GM12878 (cell line): ENCODE measurements at regions not wholly inside any gene's neighbourhood (a gene's known extent, or its start where the extent isn't known, plus 50 kb on each side); places are given as distances from the start of the nearest gene placed in this dataset.

Experiments
- ATAC-seq: fragments of 200-7000 bp; cut with Tn5 transposase; 3 replicates; pipeline ENCODE4 v1.9.1; 2020; ENCODE audit warnings: mild to moderate bottlenecking, moderate library complexity
- BruUV-seq: library from RNA; stranded (reverse); fragments of 400-500 nt; replicated peaks from 2 replicates; lab custom pipeline; 2021; lab: Mats Ljungman, UMichigan
- CTCF ChIA-PET: fragments of 300-600 bp; sonication (Branson Sonifier 250); formaldehyde crosslinking; extraction: SDS; loops from one replicate; lab custom pipeline; 2021; ENCODE audit warnings: inconsistent platforms; lab: Yijun Ruan, JAX
- POLR2A ChIA-PET: fragments of 350-600 bp; formaldehyde crosslinking; extraction: SDS; loops from one replicate; lab custom pipeline; 2021; ENCODE audit warnings: inconsistent platforms; lab: Charles Lee
- RAD21 ChIA-PET: fragments of 300-600 bp; sonication (Branson Sonifier 250); formaldehyde crosslinking; loops from one replicate; lab custom pipeline; 2023; ENCODE audit warnings: antibody characterized with exemption; ENCODE audit not compliant: unreplicated experiment; lab: Charles Lee
- SMC1A ChIA-PET: fragments of 300-600 bp; sonication (Branson Sonifier 250); formaldehyde crosslinking; loops from one replicate; lab custom pipeline; 2023; ENCODE audit not compliant: unreplicated experiment, uncharacterized antibody; lab: Charles Lee
- DNase-seq: peaks from one replicate; pipeline ENCODE4 v3.0.0-alpha.2; 2011; ENCODE audit warnings: low read depth, low spot score
- FAIRE-seq: peaks from 3 replicates; lab custom pipeline; 2011; peaks lifted over from hg19 to GRCh38; lab: Jason Lieb, UNC
- H2AFZ ChIP-seq: 2 replicates; pipeline ENCODE4 v1.6.0; 2011; ENCODE audit warnings: low read depth, low read length, control low read depth; ENCODE audit not compliant: control insufficient read depth
- H3K27ac ChIP-seq: 2 replicates; pipeline ENCODE4 v1.5.1; 2011; ENCODE audit warnings: control low read depth; ENCODE audit not compliant: control insufficient read depth, insufficient read depth
- H3K27me3 ChIP-seq, 2 experiments: replicated peaks in 1 of 2; 2 replicates each; pipeline versions ENCODE4 v1.6.0 to v1.6.1; 2011; ENCODE audit warnings: low read length in 1 of 2; ENCODE audit not compliant: control insufficient read depth in 2 of 2, insufficient read depth in 2 of 2
- H3K36me3 ChIP-seq, 2 experiments: 2 replicates each; pipeline ENCODE4 v1.5.1; 2011; ENCODE audit warnings: low read length in 1 of 2; ENCODE audit not compliant: control insufficient read depth in 2 of 2, insufficient read depth in 2 of 2
- H3K4me1 ChIP-seq: 2 replicates; pipeline ENCODE4 v1.6.1; 2011; ENCODE audit warnings: mild to moderate bottlenecking, low read length, moderate library complexity, mixed read lengths; ENCODE audit not compliant: control insufficient read depth, insufficient read depth
- H3K4me2 ChIP-seq: 2 replicates; pipeline ENCODE4 v1.6.0; 2011; ENCODE audit warnings: control low read depth; ENCODE audit not compliant: control insufficient read depth, insufficient read depth
- H3K4me3 ChIP-seq: fragments of 200-600 bp; sonication (generic); 2 replicates; pipeline ENCODE4 v1.5.1; 2016
- H3K79me2 ChIP-seq: 2 replicates; pipeline ENCODE4 v1.6.0; 2011; ENCODE audit warnings: low read length; ENCODE audit not compliant: control insufficient read depth, insufficient read depth
- H3K9ac ChIP-seq: 2 replicates; pipeline ENCODE4 v1.8.0; 2011; ENCODE audit warnings: low read length, control low read depth, mixed read lengths; ENCODE audit not compliant: control insufficient read depth, insufficient read depth
- H3K9me3 ChIP-seq: replicated peaks from 3 replicates; pipeline ENCODE4 v1.5.1; 2011; ENCODE audit warnings: mild to moderate bottlenecking, low read length; ENCODE audit not compliant: control insufficient read depth, insufficient read depth
- H4K20me1 ChIP-seq: 2 replicates; pipeline ENCODE4 v1.6.0; 2011; ENCODE audit not compliant: control insufficient read depth, insufficient read depth
- CHD2 ChIP-seq: IDR thresholded peaks from 2 replicates; pipeline ENCODE4 v1.6.1; 2011; ENCODE audit warnings: low read depth, low read length, improper control_type of control experiment, borderline replicate concordance
- DPF2 ChIP-seq: fragments of 450-650 bp; IDR thresholded peaks from 2 replicates; pipeline ENCODE4 v1.6.1; 2017; ENCODE audit warnings: mild to moderate bottlenecking
- EGR1 ChIP-seq, 2 experiments: IDR thresholded peaks; 1 replicate in 1 of 2; 2 replicates in 1 of 2; pipeline ENCODE4 v1.6.1; 2011 to 2012; ENCODE audit warnings: low read depth in 2 of 2, low read length in 2 of 2, borderline replicate concordance in 1 of 2, mild to moderate bottlenecking in 1 of 2, moderate library complexity in 1 of 2
- ETV6 ChIP-seq, 2 experiments: fragments of 450-650 bp in 1 of 2; IDR thresholded peaks in 1 of 2; conservative IDR thresholded peaks in 1 of 2; 2 replicates each; pipeline ENCODE4 v1.6.1; 2014; ENCODE audit warnings: antibody characterized with exemption in 1 of 2, borderline replicate concordance in 1 of 2, low read depth in 1 of 2, mild to moderate bottlenecking in 1 of 2, moderate library complexity in 1 of 2
- JUND ChIP-seq: IDR thresholded peaks from 2 replicates; pipeline ENCODE4 v1.6.1; 2012; ENCODE audit warnings: low read depth, mild to moderate bottlenecking, low read length, improper control_type of control experiment, moderate library complexity
- LARP7 ChIP-seq: fragments of 450-650 bp; IDR thresholded peaks from 2 replicates; pipeline ENCODE4 v1.6.1; 2017; ENCODE audit warnings: mild to moderate bottlenecking
- MYC ChIP-seq: IDR thresholded peaks from 2 replicates; pipeline ENCODE4 v1.6.1; 2011; ENCODE audit warnings: mild to moderate bottlenecking, low read length, moderate library complexity, inconsistent platforms; ENCODE audit not compliant: insufficient read depth, insufficient replicate concordance, insufficient read length, severe bottlenecking
- POLR2AphosphoS2 ChIP-seq: IDR thresholded peaks from 2 replicates; pipeline ENCODE4 v1.6.1; 2011; ENCODE audit warnings: low read depth, mild to moderate bottlenecking, low read length, improper control_type of control experiment, moderate library complexity
- RAD51 ChIP-seq: fragments of 450-650 bp; IDR thresholded peaks from 2 replicates; pipeline ENCODE4 v1.6.1; 2016; ENCODE audit warnings: moderate library complexity, mild to moderate bottlenecking, inconsistent platforms
- SREBF1 ChIP-seq: IDR thresholded peaks from 2 replicates; pipeline ENCODE4 v1.6.1; 2012; ENCODE audit warnings: mild to moderate bottlenecking, low read length
- SUZ12 ChIP-seq: fragments of 200-600 bp; sonication (generic); IDR thresholded peaks from one replicate; pipeline ENCODE4 v1.6.1; 2018; ENCODE audit warnings: antibody characterized with exemption, mild to moderate bottlenecking; ENCODE audit not compliant: unreplicated experiment
- WGBS: methylation state at CpG from one replicate; pipeline ENCODE4 v1.1.6; 2016; ENCODE audit warnings: low lambda C conversion rate; ENCODE audit not compliant: insufficient replicate concordance, insufficient coverage; ENCODE audit errors: missing lambda C conversion rate; 5-methylcytosine and 5-hydroxymethylcytosine counted together
- in situ Hi-C: fragments of 300-500 bp; cut with MboI; formaldehyde crosslinking; loops from 9 replicates; pipeline ENCODE4 v1.14.3; 2018; ENCODE audit warnings: mixed read lengths
- intact Hi-C: fragments of 100-400 bp; cut with micrococcal nuclease; formaldehyde crosslinking; loops from one replicate; pipeline ENCODE4 v1.14.2; 2022; ENCODE audit not compliant: unreplicated experiment
- TF ChIP-seq, protein P1 (sequence below): fragments of 150-350 bp; IDR thresholded peaks from 2 replicates; pipeline ENCODE4 v1.6.1; 2014; ENCODE audit warnings: mild to moderate bottlenecking, low read depth, low read length
- TF ChIP-seq, protein P2 (sequence below): IDR thresholded peaks from 2 replicates; pipeline ENCODE4 v1.6.1; 2011; ENCODE audit warnings: low read depth, mild to moderate bottlenecking, low read length, moderate library complexity, borderline replicate concordance; ENCODE audit errors: extremely low read depth

DNA sequence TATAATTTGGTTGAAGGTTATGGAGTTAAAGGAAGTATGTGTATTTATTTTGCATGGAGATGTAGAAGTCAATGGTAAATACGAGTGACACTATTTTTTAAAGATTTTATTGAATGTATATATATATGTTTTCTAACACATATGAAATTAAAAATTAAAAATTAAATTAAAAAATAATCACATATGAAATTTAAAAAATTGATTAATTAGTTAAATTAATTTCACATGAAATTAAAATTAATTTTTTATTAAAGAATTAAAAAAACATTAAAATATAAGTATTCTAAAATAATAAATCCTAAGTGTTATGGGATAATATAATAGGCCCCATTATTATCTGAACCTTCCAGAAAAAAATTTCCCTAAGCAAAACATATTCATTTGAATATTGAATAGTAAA lies 1163.5 kb downstream of the ARAP2 start:
- SMC1A ChIA-PET, result interaction anchor here (1.6 kb wide), 1 partner anchor 70 kb away, joined by 3 read pairs; no protein-coding TSS in a partner anchor
- intact Hi-C loops, result no loop called here
- H3K27me3 ChIP-seq, result no peaks in the 10 kb centered on the region
- H3K4me2 ChIP-seq, result no peak overlapping the region
- H3K79me2 ChIP-seq, result no peaks in the 10 kb centered on the region
- no peaks in the 10 kb centered on the region for H3K9me3 ChIP-seq
- no peaks in the 10 kb centered on the region for H4K20me1 ChIP-seq
- TF ChIP-seq LARP7 (no peak), MYC (no peak), SUZ12 (no peak), EGR1 (IDR thresholded peaks at IDR 0.05; ENCODE audit: borderline replicate concordance in 1 of 2, low read depth in 2 of 2, low read length in 2 of 2) (no peak), RAD51 (no peak), ETV6 (conservative IDR thresholded peaks at IDR 0.05 in 1 of 2, IDR thresholded peaks at IDR 0.05 in 1 of 2; ENCODE audit: borderline replicate concordance in 1 of 2, low read depth in 1 of 2) (no peak), SREBF1 (no peak), JUND (no peak), DPF2 (no peak), POLR2AphosphoS2 (no peak), CHD2 (no peak)
- TF ChIP-seq, protein P1, sequence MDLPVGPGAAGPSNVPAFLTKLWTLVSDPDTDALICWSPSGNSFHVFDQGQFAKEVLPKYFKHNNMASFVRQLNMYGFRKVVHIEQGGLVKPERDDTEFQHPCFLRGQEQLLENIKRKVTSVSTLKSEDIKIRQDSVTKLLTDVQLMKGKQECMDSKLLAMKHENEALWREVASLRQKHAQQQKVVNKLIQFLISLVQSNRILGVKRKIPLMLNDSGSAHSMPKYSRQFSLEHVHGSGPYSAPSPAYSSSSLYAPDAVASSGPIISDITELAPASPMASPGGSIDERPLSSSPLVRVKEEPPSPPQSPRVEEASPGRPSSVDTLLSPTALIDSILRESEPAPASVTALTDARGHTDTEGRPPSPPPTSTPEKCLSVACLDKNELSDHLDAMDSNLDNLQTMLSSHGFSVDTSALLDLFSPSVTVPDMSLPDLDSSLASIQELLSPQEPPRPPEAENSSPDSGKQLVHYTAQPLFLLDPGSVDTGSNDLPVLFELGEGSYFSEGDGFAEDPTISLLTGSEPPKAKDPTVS, result no peak
- TF ChIP-seq, protein P2, sequence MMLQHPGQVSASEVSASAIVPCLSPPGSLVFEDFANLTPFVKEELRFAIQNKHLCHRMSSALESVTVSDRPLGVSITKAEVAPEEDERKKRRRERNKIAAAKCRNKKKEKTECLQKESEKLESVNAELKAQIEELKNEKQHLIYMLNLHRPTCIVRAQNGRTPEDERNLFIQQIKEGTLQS, result no peak
- TF ChIP-seq, all 136 proteins: peak for 0
- WGBS, result 17% methylated on average over 1 of the region's 1 CpG
- in situ Hi-C loops, result no loop called here
- DNase-seq (no peak), FAIRE-seq (no peak), ATAC-seq (no peak)
- POLR2A ChIA-PET, result no interaction called here
- no peak overlapping the region for H3K4me3 ChIP-seq
- CTCF ChIA-PET, result no interaction called here
- RAD21 ChIA-PET, result no interaction called here
- BruUV-seq, result no TSS peak
- H3K9ac ChIP-seq, result no peak overlapping the region
- H2AFZ ChIP-seq, result no peak overlapping the region
- H3K36me3 ChIP-seq, result no peaks in the 10 kb centered on the region
- H3K4me1 ChIP-seq, result no peaks in the 10 kb centered on the region
- H3K27ac ChIP-seq, result no peak overlapping the region
